WTC11 (cell line): ENCODE measurements at regions not wholly inside any gene's neighbourhood (a gene's known extent, or its start where the extent isn't known, plus 50 kb on each side); places are given as distances from the start of the nearest gene placed in this dataset.

Source experiments
- ATAC-seq: fragments of 200-7000 bp; cut with Tn5 transposase; 2 replicates; pipeline ENCODE4 v1.10.0; 2021; ENCODE audit warnings: mild to moderate bottlenecking, moderate library complexity
- CTCF ChIA-PET: fragments of 300-600 bp; sonication (Branson Sonifier 250); formaldehyde crosslinking; loops from one replicate; lab custom pipeline; 2021; ENCODE audit warnings: antibody characterized with exemption; lab: Charles Lee
- POLR2A ChIA-PET: fragments of 350-600 bp; sonication (Branson Sonifier 250); formaldehyde crosslinking; loops from one replicate; lab custom pipeline; 2021; ENCODE audit warnings: antibody characterized with exemption; lab: Charles Lee
- DNase-seq: peaks from one replicate; pipeline ENCODE4 v3.0.0; 2021; ENCODE audit warnings: low spot score
- H3K27ac Mint-ChIP-seq: 2 replicates; pipeline ENCODE4 v1.8.0; 2021; ENCODE audit warnings: mixed read lengths
- H3K27me3 Mint-ChIP-seq: 2 replicates; pipeline ENCODE4 v1.8.0; 2021; ENCODE audit warnings: low read depth, mild to moderate bottlenecking, moderate library complexity, mixed read lengths
- H3K36me3 Mint-ChIP-seq: 2 replicates; pipeline ENCODE4 v1.8.0; 2021; ENCODE audit warnings: mixed read lengths
- H3K4me1 Mint-ChIP-seq: 2 replicates; pipeline ENCODE4 v1.8.0; 2022; ENCODE audit warnings: mixed read lengths
- H3K4me3 Mint-ChIP-seq: 2 replicates; pipeline ENCODE4 v1.8.0; 2021; ENCODE audit warnings: mild to moderate bottlenecking, moderate library complexity, mixed read lengths
- H3K9me3 Mint-ChIP-seq: 2 replicates; pipeline ENCODE4 v1.8.0; 2021; ENCODE audit warnings: mixed read lengths
- ARID4B ChIP-seq: sonication (generic); formaldehyde crosslinking; IDR thresholded peaks from 2 replicates; pipeline ENCODE4 v1.8.0; 2023; ENCODE audit warnings: missing genetic modification reagents, mild to moderate bottlenecking, borderline replicate concordance
- E2F5 ChIP-seq: sonication (generic); formaldehyde crosslinking; IDR thresholded peaks from 2 replicates; pipeline ENCODE4 v1.8.1; 2022; ENCODE audit warnings: mild to moderate bottlenecking, moderate library complexity, missing genetic modification reagents
- EMX1 ChIP-seq: fragments of 250-450 bp; sonication (Bioruptor Pico); IDR thresholded peaks from 2 replicates; pipeline ENCODE4 v1.8.0; 2021; ENCODE audit warnings: mild to moderate bottlenecking
- GTF2I ChIP-seq: fragments of 250-450 bp; sonication (Bioruptor Pico); conservative IDR thresholded peaks from 2 replicates; pipeline ENCODE4 v1.4.0; 2021; ENCODE audit warnings: mild to moderate bottlenecking
- NFYB ChIP-seq: sonication (generic); formaldehyde crosslinking; conservative IDR thresholded peaks from 2 replicates; pipeline ENCODE4 v1.8.0; 2022; ENCODE audit warnings: low read depth, missing genetic modification reagents
- NR1H2 ChIP-seq: sonication (generic); formaldehyde crosslinking; IDR thresholded peaks from 2 replicates; pipeline ENCODE4 v1.9.0; 2021; ENCODE audit warnings: mild to moderate bottlenecking, moderate library complexity, missing genetic modification reagents
- NR3C1 ChIP-seq: sonication (generic); formaldehyde crosslinking; conservative IDR thresholded peaks from 2 replicates; pipeline ENCODE4 v1.8.1; 2023; ENCODE audit warnings: low read depth, mild to moderate bottlenecking, missing genetic modification reagents
- OVOL2 ChIP-seq: fragments of 250-450 bp; sonication (Bioruptor Pico); IDR thresholded peaks from 2 replicates; pipeline ENCODE4 v1.9.0; 2021; ENCODE audit warnings: mild to moderate bottlenecking, borderline replicate concordance
- PREB ChIP-seq: sonication (generic); formaldehyde crosslinking; IDR thresholded peaks from 2 replicates; pipeline ENCODE4 v1.8.1; 2022; ENCODE audit warnings: mild to moderate bottlenecking, missing genetic modification reagents, moderate library complexity, borderline replicate concordance
- PRRX2 ChIP-seq: fragments of 250-450 bp; sonication (Bioruptor Pico); IDR thresholded peaks from 2 replicates; pipeline ENCODE4 v1.8.0; 2021; ENCODE audit warnings: mild to moderate bottlenecking
- RORB ChIP-seq: fragments of 250-450 bp; sonication (Bioruptor Pico); IDR thresholded peaks from 2 replicates; pipeline ENCODE4 v1.9.0; 2021; ENCODE audit warnings: mild to moderate bottlenecking
- SMAD4 ChIP-seq: sonication (generic); formaldehyde crosslinking; IDR thresholded peaks from 2 replicates; pipeline ENCODE4 v1.8.0; 2022; ENCODE audit warnings: mild to moderate bottlenecking, missing genetic modification reagents
- TEAD4 ChIP-seq: sonication (generic); formaldehyde crosslinking; IDR thresholded peaks from 2 replicates; pipeline ENCODE4 v1.8.0; 2022; ENCODE audit warnings: mild to moderate bottlenecking, missing genetic modification reagents
- USF1 ChIP-seq: sonication (generic); formaldehyde crosslinking; IDR thresholded peaks from 2 replicates; pipeline ENCODE4 v1.8.0; 2022; ENCODE audit warnings: mild to moderate bottlenecking, missing genetic modification reagents
- ZNF138 ChIP-seq: sonication (generic); formaldehyde crosslinking; conservative IDR thresholded peaks from 2 replicates; pipeline ENCODE4 v1.8.1; 2022; ENCODE audit warnings: mild to moderate bottlenecking, moderate library complexity, missing genetic modification reagents
- ZNF219 ChIP-seq: sonication (generic); formaldehyde crosslinking; IDR thresholded peaks from 2 replicates; pipeline ENCODE4 v1.8.0; 2023; ENCODE audit warnings: missing genetic modification reagents, mild to moderate bottlenecking, borderline replicate concordance
- ZNF317 ChIP-seq: sonication (generic); formaldehyde crosslinking; IDR thresholded peaks from 2 replicates; pipeline ENCODE4 v1.8.1; 2023; ENCODE audit warnings: low read depth, mild to moderate bottlenecking, moderate library complexity, missing genetic modification reagents, borderline replicate concordance
- ZNF671 ChIP-seq: fragments of 250-450 bp; sonication (Bioruptor Pico); IDR thresholded peaks from 2 replicates; pipeline ENCODE4 v1.8.0; 2021; ENCODE audit warnings: mild to moderate bottlenecking
- ZSCAN18 ChIP-seq: fragments of 250-450 bp; sonication (Bioruptor Pico); IDR thresholded peaks from 2 replicates; pipeline ENCODE4 v2.1.2; 2022; ENCODE audit warnings: mild to moderate bottlenecking, moderate library complexity

- H3K4me1 Mint-ChIP-seq = peaks cover 10% of the 10 kb centered on the region
- H3K27me3 Mint-ChIP-seq = peaks cover 3% of the 10 kb centered on the region; the same call in 1 of the 2 replicates
- H3K9me3 Mint-ChIP-seq = peaks cover 2% of the 10 kb centered on the region
- TF ChIP-seq ZNF317 (CRISPR knock-in tag) (no peak), PRRX2 (CRISPR knock-in tag) (no peak), SMAD4 (CRISPR knock-in tag) (no peak), RORB (CRISPR knock-in tag) (no peak), ZNF671 (no peak), ZSCAN18 (CRISPR knock-in tag) (no peak), PREB (CRISPR knock-in tag) (no peak), GTF2I (CRISPR knock-in tag) (no peak), TEAD4 (CRISPR knock-in tag) (no peak), EMX1 (CRISPR knock-in tag) (no peak), NR1H2 (CRISPR knock-in tag) (no peak), NFYB (CRISPR knock-in tag) (no peak), ZNF219 (no peak), NR3C1 (no peak), OVOL2 (CRISPR knock-in tag) (no peak), ZNF138 (CRISPR knock-in tag) (no peak), ARID4B (CRISPR knock-in tag) (no peak), USF1 (no peak), E2F5 (no peak)
- TF ChIP-seq, all 79 proteins: peak for 0
- H3K36me3 Mint-ChIP-seq = no peaks in the 10 kb centered on the region
- DNase-seq (no peak), ATAC-seq (no peak)
- H3K27ac Mint-ChIP-seq = no peak overlapping the region
- CTCF ChIA-PET = no interaction called here
- POLR2A ChIA-PET = no interaction called here
- no peak overlapping the region for H3K4me3 Mint-ChIP-seq
Observed at GRCh38 chr7:25967278-25968204, 184.5 kb upstream of the NFE2L3 start.
